HFF-Myc (cell line): ENCODE measurements at regions not wholly inside any gene's neighbourhood (a gene's known extent, or its start where the extent isn't known, plus 50 kb on each side); places are given as distances from the start of the nearest gene placed in this dataset.
"Not testable (repeated sequence)": the region's sequence is repeated elsewhere in the genome, so short reads cannot be mapped to it uniquely, and the experiment has no call there.

Experiments
- DNase-seq: peaks from one replicate; pipeline ENCODE4 v3.0.0-alpha.2; 2011; ENCODE audit warnings: low read depth; ENCODE audit errors: extremely low read depth
- H3K4me3 ChIP-seq: replicated peaks from 2 replicates; pipeline ENCODE4 v1.5.1; 2011; ENCODE audit warnings: low read depth, mild to moderate bottlenecking, control low read depth, low read length
- CTCF ChIP-seq: IDR thresholded peaks from 2 replicates; pipeline ENCODE4 v1.5.1; 2012; ENCODE audit warnings: mild to moderate bottlenecking, low read depth, low read length, control low read depth; ENCODE audit errors: missing control alignments

DNA sequence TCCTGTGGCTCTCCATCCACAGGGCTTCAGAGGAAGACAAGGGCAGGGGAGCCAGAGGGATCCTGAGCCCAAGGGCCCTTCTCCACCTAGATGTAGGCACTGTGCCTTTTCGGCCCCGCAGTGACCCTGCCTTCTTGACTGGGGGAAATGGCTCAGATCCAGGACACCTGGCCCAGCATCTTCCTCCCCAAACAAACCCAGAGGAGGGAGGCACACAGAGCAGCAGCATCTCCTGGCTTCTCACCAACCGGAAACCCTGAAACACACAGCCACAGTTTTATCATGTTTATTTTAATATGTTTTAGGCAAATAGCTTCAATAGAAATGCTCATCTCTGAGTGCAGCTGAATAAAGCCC lies 84.5 kb upstream of the LRFN2 start:
- DNase-seq, result no peak
- H3K4me3 ChIP-seq, result no peak overlapping the region
- TF ChIP-seq CTCF, result no peak

GRCh38 chr6:40671001-40671693 lies 84.0 kb upstream of the LRFN2 start:
- no peak for DNase-seq
- no peak overlapping the region for H3K4me3 ChIP-seq
- TF ChIP-seq CTCF, result no peak

- no peak for DNase-seq
These were observed 82.2 kb upstream of the LRFN2 start for GRCh38 chr6:40669343-40669742.

GRCh38 chr6:40668203-40668602 lies 81.0 kb upstream of the LRFN2 start:
- no peak for TF ChIP-seq CTCF
- DNase-seq, result no peak
- H3K4me3 ChIP-seq, result no peak overlapping the region

More at GRCh38 chr6:40669343-40669742, 82.2 kb upstream of the LRFN2 start:
- no peak overlapping the region for H3K4me3 ChIP-seq
- no peak for TF ChIP-seq CTCF

DNA sequence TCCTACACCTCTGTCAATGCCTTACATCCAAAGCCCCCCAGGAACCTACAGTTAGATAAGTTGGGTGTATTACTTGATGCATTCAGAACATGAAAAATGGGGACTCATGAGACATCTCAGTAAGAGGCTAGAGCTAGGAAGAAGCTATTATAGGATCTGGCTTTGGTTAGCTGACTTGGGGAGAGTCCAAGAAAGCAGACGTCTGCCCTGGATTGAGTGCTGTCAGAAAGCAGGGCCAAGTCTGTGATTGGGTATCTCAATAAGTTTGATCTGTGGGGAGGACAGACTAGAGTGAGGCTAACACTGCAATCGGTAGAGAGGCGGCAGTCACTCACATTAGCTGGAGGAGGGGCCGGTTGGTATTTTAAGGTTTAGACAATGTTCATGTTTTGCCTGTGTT lies 79.4 kb upstream of the LRFN2 start:
- H3K4me3 ChIP-seq, result no peak overlapping the region
- TF ChIP-seq CTCF, result no peak
- no peak for DNase-seq

DNA sequence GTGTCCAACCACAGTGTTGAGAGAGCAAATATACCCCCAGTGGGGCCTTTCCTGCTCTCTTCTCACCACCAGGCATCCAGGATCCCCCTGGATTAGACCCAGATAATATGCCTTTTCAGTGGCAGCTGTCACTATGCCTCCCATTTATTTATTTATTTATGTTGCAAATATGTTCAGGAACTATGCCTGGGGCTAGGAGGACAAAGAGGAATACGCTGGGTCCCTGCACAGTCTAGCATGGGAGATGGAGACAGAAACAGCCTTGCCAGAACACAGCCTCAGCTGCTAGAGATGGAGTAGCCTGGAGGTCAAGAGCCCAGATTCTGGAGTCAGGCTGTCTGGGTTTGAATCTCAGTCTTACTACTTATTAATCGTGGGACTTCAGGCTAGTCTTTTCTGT lies 74.6 kb upstream of the LRFN2 start:
- no peak for DNase-seq
- no peak for TF ChIP-seq CTCF
- H3K4me3 ChIP-seq, result no peak overlapping the region

DNA sequence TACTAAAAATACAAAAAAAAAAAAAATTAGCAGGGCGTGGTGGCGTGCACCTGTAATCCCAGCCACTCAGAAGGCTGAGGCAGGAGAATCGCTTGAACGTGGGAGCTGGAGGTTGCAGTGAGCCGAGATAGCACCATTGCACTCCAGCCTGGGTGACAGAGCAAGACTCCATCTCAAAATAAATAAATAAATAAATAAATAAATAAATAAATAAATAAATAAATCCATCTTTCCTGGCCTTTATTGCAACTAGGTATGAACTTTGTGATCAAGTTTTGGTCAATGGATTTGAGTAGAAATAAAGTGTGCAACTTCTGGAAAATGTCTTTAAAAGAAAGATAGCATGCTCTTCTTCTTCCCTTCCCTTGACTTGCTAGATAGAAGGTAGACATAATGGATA lies 69.6 kb upstream of the LRFN2 start:
- DNase-seq, H3K4me3 ChIP-seq: not testable (repeated sequence)
